GM18505 (cell line): ENCODE measurements at regions not wholly inside any gene's neighbourhood (a gene's known extent, or its start where the extent isn't known, plus 50 kb on each side); places are given as distances from the start of the nearest gene placed in this dataset.
"Not testable (repeated sequence)": the region's sequence is repeated elsewhere in the genome, so short reads cannot be mapped to it uniquely, and the experiment has no call there.

Experiments
- ATAC-seq: cut with Tn5 transposase; IDR thresholded peaks from one replicate; pipeline ENCODE4 v1.9.1; 2021; ENCODE audit not compliant: unreplicated experiment
- POLR2A ChIP-seq: IDR thresholded peaks from 4 replicates; pipeline ENCODE4 v1.6.1; 2011; ENCODE audit warnings: borderline replicate concordance; ENCODE audit not compliant: insufficient read depth, insufficient read length; ENCODE audit errors: extremely low read depth

GRCh38 chr12:91261820-91262676 lies 79.4 kb upstream of the DCN start:
- no peak for ATAC-seq
- no peak for TF ChIP-seq POLR2A

GRCh38 chr12:91256411-91256810 lies 73.8 kb upstream of the DCN start:
- ATAC-seq, result no peak
- no peak for TF ChIP-seq POLR2A

GRCh38 chr12:91252341-91252740 lies 69.7 kb upstream of the DCN start:
- no peak for TF ChIP-seq POLR2A
- no peak for ATAC-seq

GRCh38 chr12:91250273-91250665 lies 67.7 kb upstream of the DCN start:
- no peak for TF ChIP-seq POLR2A
- no peak for ATAC-seq

GRCh38 chr12:91249518-91250272 lies 67.1 kb upstream of the DCN start:
- no peak for ATAC-seq
- no peak for TF ChIP-seq POLR2A

- ATAC-seq, result no peak
- no peak for TF ChIP-seq POLR2A
Measured at GRCh38 chr12:91249054-91249453, 66.4 kb upstream of the DCN start.

GRCh38 chr12:91243177-91243576 lies 60.6 kb upstream of the DCN start:
- not testable (repeated sequence) for ATAC-seq

GRCh38 chr12:91241756-91242155 lies 59.1 kb upstream of the DCN start:
- TF ChIP-seq POLR2A, result no peak
- ATAC-seq, result no peak

GRCh38 chr12:91240386-91241095 lies 57.9 kb upstream of the DCN start:
- no peak for ATAC-seq
- no peak for TF ChIP-seq POLR2A

- no peak for ATAC-seq
- no peak for TF ChIP-seq POLR2A
Measured at GRCh38 chr12:91239481-91239880, 56.9 kb upstream of the DCN start.
